Astrocyte (in vitro differentiated cells and primary cell): ENCODE measurements at regions not wholly inside any gene's neighbourhood (a gene's known extent, or its start where the extent isn't known, plus 50 kb on each side); places are given as distances from the start of the nearest gene placed in this dataset.

Experiments
- DNase-seq: peaks from one replicate; pipeline ENCODE4 v3.0.0-alpha.2; 2010; ENCODE audit warnings: low read depth
- FAIRE-seq: peaks from 2 replicates; lab custom pipeline; 2011; peaks lifted over from hg19 to GRCh38; lab: Jason Lieb, UNC
- H2AFZ ChIP-seq: 2 replicates; pipeline ENCODE4 v1.6.0; 2012; ENCODE audit warnings: low read depth, low read length, inconsistent platforms
- H3K27ac ChIP-seq: 2 replicates; pipeline ENCODE4 v1.5.1; 2011; ENCODE audit warnings: low read depth, low read length, inconsistent platforms
- H3K27me3 ChIP-seq: 2 replicates; pipeline ENCODE4 v1.6.0; 2011; ENCODE audit warnings: low read length, inconsistent platforms; ENCODE audit not compliant: insufficient read depth
- H3K36me3 ChIP-seq: 2 replicates; pipeline ENCODE4 v1.5.1; 2011; ENCODE audit warnings: low read length, inconsistent platforms; ENCODE audit not compliant: insufficient read depth
- H3K4me1 ChIP-seq: 2 replicates; pipeline ENCODE4 v1.5.1; 2011; ENCODE audit warnings: low read length, inconsistent platforms; ENCODE audit not compliant: insufficient read depth
- H3K4me2 ChIP-seq: 2 replicates; pipeline ENCODE4 v1.6.0; 2012; ENCODE audit warnings: low read length, inconsistent platforms
- H3K4me3 ChIP-seq: 2 replicates; pipeline ENCODE4 v1.5.1; 2011; ENCODE audit warnings: low read depth, mild to moderate bottlenecking, low read length, inconsistent platforms; ENCODE audit not compliant: insufficient read depth
- H3K79me2 ChIP-seq: 2 replicates; pipeline ENCODE4 v1.6.0; 2012; ENCODE audit warnings: mild to moderate bottlenecking, low read length, inconsistent platforms; ENCODE audit not compliant: insufficient read depth
- H3K9ac ChIP-seq: 2 replicates; pipeline ENCODE4 v1.6.0; 2012; ENCODE audit warnings: mild to moderate bottlenecking, low read length, inconsistent platforms
- H3K9me3 ChIP-seq: 2 replicates; pipeline ENCODE4 v1.5.1; 2012; ENCODE audit warnings: low read depth, mild to moderate bottlenecking, low read length, inconsistent platforms; ENCODE audit not compliant: insufficient read depth
- H4K20me1 ChIP-seq: 2 replicates; pipeline ENCODE4 v1.6.0; 2012; ENCODE audit warnings: low read length, inconsistent platforms; ENCODE audit not compliant: insufficient read depth
- H3K27ac Mint-ChIP-seq: one replicate; pipeline ENCODE4 v1.8.0; 2021; ENCODE audit warnings: mild to moderate bottlenecking, mixed read lengths; ENCODE audit not compliant: unreplicated experiment
- H3K27me3 Mint-ChIP-seq: one replicate; pipeline ENCODE4 v1.8.0; 2021; ENCODE audit warnings: low read depth, mixed read lengths; ENCODE audit not compliant: unreplicated experiment
- H3K36me3 Mint-ChIP-seq: one replicate; pipeline ENCODE4 v1.8.0; 2021; ENCODE audit warnings: low read depth, mixed read lengths; ENCODE audit not compliant: unreplicated experiment
- H3K4me1 Mint-ChIP-seq: one replicate; pipeline ENCODE4 v1.8.0; 2021; ENCODE audit warnings: low read depth, mixed read lengths; ENCODE audit not compliant: unreplicated experiment
- H3K4me3 Mint-ChIP-seq: one replicate; pipeline ENCODE4 v1.8.0; 2021; ENCODE audit warnings: mild to moderate bottlenecking, moderate library complexity, mixed read lengths; ENCODE audit not compliant: unreplicated experiment
- H3K9me3 Mint-ChIP-seq: one replicate; pipeline ENCODE4 v1.8.0; 2021; ENCODE audit warnings: mild to moderate bottlenecking, mixed read lengths; ENCODE audit not compliant: unreplicated experiment
- EZH2 ChIP-seq: IDR thresholded peaks from 2 replicates; pipeline ENCODE4 v1.6.1; 2012; ENCODE audit warnings: mild to moderate bottlenecking, low read length, inconsistent platforms; ENCODE audit not compliant: insufficient read depth
- TF ChIP-seq, protein P1 (sequence below): IDR thresholded peaks from 2 replicates; pipeline ENCODE4 v1.5.1; 2011; ENCODE audit warnings: low read depth, mild to moderate bottlenecking, inconsistent platforms, low read length, moderate library complexity; ENCODE audit not compliant: insufficient read depth

DNA sequence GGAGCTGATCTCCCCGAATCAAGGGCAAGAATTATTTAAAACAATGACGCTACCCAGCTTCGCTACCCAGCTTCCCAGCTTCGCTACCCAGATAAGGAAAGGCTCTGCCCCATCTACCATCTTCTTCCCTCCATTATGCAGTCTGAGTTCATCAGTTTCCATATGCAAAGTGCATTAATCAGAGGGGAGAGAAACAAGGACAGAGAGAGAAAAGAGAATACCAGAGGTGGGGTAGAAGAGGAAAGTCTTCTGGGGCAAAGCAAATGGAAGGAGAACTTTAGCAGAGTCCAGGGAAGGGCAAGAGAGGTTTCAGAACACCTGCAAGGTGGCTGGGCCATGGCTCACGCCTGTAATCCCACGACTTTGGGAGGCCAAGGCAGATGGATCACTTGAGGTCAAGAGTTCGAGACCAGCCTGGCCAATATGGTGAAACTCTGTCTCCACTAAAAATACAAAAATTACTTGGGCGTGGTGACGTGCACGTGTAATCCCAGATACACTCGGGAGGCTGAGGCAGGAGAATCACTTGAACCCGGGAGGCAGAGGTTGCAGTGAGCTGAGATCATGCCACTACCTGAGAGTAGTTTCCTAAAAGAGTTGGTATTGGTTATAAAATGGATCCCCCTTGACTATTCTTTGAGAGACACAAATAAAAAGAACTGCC, 70.4 kb upstream of the SPATA12 start:
- FAIRE-seq: no peak
- H2AFZ ChIP-seq: no peak overlapping the region
- TF ChIP-seq, protein P1, sequence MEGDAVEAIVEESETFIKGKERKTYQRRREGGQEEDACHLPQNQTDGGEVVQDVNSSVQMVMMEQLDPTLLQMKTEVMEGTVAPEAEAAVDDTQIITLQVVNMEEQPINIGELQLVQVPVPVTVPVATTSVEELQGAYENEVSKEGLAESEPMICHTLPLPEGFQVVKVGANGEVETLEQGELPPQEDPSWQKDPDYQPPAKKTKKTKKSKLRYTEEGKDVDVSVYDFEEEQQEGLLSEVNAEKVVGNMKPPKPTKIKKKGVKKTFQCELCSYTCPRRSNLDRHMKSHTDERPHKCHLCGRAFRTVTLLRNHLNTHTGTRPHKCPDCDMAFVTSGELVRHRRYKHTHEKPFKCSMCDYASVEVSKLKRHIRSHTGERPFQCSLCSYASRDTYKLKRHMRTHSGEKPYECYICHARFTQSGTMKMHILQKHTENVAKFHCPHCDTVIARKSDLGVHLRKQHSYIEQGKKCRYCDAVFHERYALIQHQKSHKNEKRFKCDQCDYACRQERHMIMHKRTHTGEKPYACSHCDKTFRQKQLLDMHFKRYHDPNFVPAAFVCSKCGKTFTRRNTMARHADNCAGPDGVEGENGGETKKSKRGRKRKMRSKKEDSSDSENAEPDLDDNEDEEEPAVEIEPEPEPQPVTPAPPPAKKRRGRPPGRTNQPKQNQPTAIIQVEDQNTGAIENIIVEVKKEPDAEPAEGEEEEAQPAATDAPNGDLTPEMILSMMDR: no peak
- no peak for TF ChIP-seq EZH2
- peaks cover 6% of the 10 kb centered on the region for H3K27me3 ChIP-seq
- H3K4me3 ChIP-seq: no peak overlapping the region
- H3K4me3 Mint-ChIP-seq: no peak overlapping the region
- no peak overlapping the region for H3K27ac Mint-ChIP-seq
- H3K36me3 ChIP-seq: no peaks in the 10 kb centered on the region
- H3K9me3 Mint-ChIP-seq: no peaks in the 10 kb centered on the region
- peaks cover 5% of the 10 kb centered on the region for H3K36me3 Mint-ChIP-seq
- H3K4me1 Mint-ChIP-seq: peaks cover 8% of the 10 kb centered on the region
- DNase-seq: no peak
- no peak overlapping the region for H3K9ac ChIP-seq
- H3K27me3 Mint-ChIP-seq: peaks cover 17% of the 10 kb centered on the region
- H3K79me2 ChIP-seq: no peaks in the 10 kb centered on the region
- no peaks in the 10 kb centered on the region for H3K9me3 ChIP-seq
- no peak overlapping the region for H3K27ac ChIP-seq
- H3K4me1 ChIP-seq: peaks cover 5% of the 10 kb centered on the region
- H3K4me2 ChIP-seq: no peak overlapping the region
- no peaks in the 10 kb centered on the region for H4K20me1 ChIP-seq

DNA sequence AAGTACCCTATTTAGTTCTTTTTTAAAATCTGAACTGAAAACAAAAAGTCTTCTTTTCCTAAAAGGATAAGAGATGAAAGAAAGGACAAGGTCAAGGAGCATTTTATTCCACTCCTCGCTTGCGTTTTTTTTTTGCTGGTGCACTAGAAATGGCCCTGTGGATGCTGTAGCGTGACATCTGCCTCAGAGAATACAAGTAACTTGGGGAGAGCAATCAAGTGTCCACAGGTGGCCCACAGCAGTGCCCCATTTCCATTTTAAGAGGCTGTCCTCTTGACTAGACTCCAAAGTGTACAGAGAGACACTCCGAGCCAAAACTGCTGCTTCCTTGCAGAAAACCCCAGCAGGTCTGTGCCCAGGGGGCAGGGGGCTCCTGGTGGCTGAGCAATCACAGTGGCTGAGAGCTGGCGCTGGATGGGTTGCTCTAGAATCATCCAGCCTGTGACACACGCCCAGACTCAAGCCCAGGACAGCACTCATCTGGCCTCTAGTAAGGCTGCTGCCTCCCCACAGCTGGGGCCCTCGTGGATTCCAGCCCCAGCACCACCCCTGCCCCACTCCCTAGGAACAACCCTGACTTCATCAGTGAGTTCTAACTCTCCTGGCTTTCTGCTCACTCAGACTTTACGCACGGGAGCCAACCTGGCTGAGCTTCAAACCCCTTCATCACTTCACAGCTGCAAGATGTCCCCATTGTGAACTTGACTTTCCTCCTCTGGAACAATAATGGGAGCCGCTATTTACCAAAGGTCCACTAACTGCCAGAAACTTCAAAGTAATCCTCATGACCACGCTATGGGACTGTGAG, 71.1 kb upstream of the SPATA12 start:
- no peak overlapping the region for H3K27ac Mint-ChIP-seq
- Histone ChIP-seq H3K9ac (no peak overlapping the region), H3K4me1 (peaks cover 5% of the 10 kb centered on the region), H3K27me3 (peaks cover 6% of the 10 kb centered on the region), H4K20me1 (no peaks in the 10 kb centered on the region), H3K4me3 (no peak overlapping the region), H3K27ac (no peak overlapping the region), H3K36me3 (no peaks in the 10 kb centered on the region), H3K79me2 (no peaks in the 10 kb centered on the region), H2AFZ (no peak overlapping the region), H3K4me2 (no peak overlapping the region), H3K9me3 (no peaks in the 10 kb centered on the region)
- no peaks in the 10 kb centered on the region for H3K9me3 Mint-ChIP-seq
- no peak for TF ChIP-seq EZH2
- TF ChIP-seq, protein P1: no peak
- peaks cover 5% of the 10 kb centered on the region for H3K36me3 Mint-ChIP-seq
- H3K4me3 Mint-ChIP-seq: no peak overlapping the region
- DNase-seq: no peak
- peaks cover 8% of the 10 kb centered on the region for H3K4me1 Mint-ChIP-seq
- H3K27me3 Mint-ChIP-seq: peaks cover 17% of the 10 kb centered on the region
- FAIRE-seq: no peak
